Ovary (tissue), 7 donors: ENCODE measurements at regions not wholly inside any gene's neighbourhood (a gene's known extent, or its start where the extent isn't known, plus 50 kb on each side); places are given as distances from the start of the nearest gene placed in this dataset.

Source experiments
- DNase-seq, 5 donors: peaks; one replicate each; pipeline ENCODE4 v3.0.0-alpha.2; 2019 to 2020
- H3K27ac ChIP-seq, 2 donors: fragments of 200-600 bp; one replicate each; pipeline versions ENCODE4 v1.5.1 to v1.8.0; 2019 to 2022
- H3K27me3 ChIP-seq: fragments of 200-600 bp; one replicate; pipeline ENCODE4 v1.8.0; 2022
- H3K36me3 ChIP-seq: fragments of 200-600 bp; sonication (generic); one replicate; pipeline ENCODE4 v1.5.1; 2019
- H3K4me1 ChIP-seq: one replicate; pipeline ENCODE4 v1.8.1; 2013; ENCODE audit warnings: mild to moderate bottlenecking, moderate library complexity; ENCODE audit not compliant: insufficient read depth
- H3K4me3 ChIP-seq: fragments of 200-600 bp; sonication (generic); one replicate; pipeline ENCODE4 v1.5.1; 2017
- H3K9me3 ChIP-seq, 2 donors: fragments of 200-600 bp in 1 of 2; sonication (generic) in 1 of 2; one replicate each; pipeline versions ENCODE4 v1.5.1 to v1.8.1; 2013 to 2019; ENCODE audit warnings: mild to moderate bottlenecking in 1 of 2, moderate library complexity in 1 of 2
- CTCF ChIP-seq, 3 donors: fragments of 450-650 bp in 2 of 3; fragments of 200-600 bp in 1 of 3; IDR thresholded peaks; one replicate each; pipeline versions ENCODE4 v1.5.1 to v1.8.0; 2016 to 2022; ENCODE audit warnings: antibody characterized with exemption in 3 of 3, mild to moderate bottlenecking in 1 of 3
- EP300 ChIP-seq: sonication (generic); formaldehyde crosslinking; IDR thresholded peaks from one replicate; pipeline ENCODE4 v1.6.1; 2017; ENCODE audit warnings: antibody characterized with exemption
- POLR2A ChIP-seq: fragments of 450-650 bp; IDR thresholded peaks from one replicate; pipeline ENCODE4 v1.6.1; 2017; ENCODE audit warnings: antibody characterized with exemption, mild to moderate bottlenecking, moderate library complexity
- WGBS, 3 donors: extraction: QIAGEN DNeasy Blood & Tissue Kit in 1 of 3; methylation state at CpG; one replicate each; pipeline versions ENCODE4 v1.1.5 to v1.1.7; 2013 to 2017; 5-methylcytosine and 5-hydroxymethylcytosine counted together
- intact Hi-C, 4 donors: fragments of 100-400 bp; cut with DNase I; formaldehyde crosslinking; loops; one replicate each; pipeline versions ENCODE4 v1.11.0 to v1.15.1; 2022 to 2023
- donor health status: DM: no; HTN: no; CAD: no; lungs with moderate emphysema.
- donor health status: DM: no; HTN: no; CAD: no.
- donor health status: Bipolar disorder and iron deficiency.
- donor health status: DM: no; HTN: no; CAD: no.
- donor health status: DM: yes; HTN: yes; CAD: no.

- no peak overlapping the region for H3K27ac ChIP-seq
- H3K4me1 ChIP-seq = peaks cover 1% of the 10 kb centered on the region
- intact Hi-C loops = loop anchor here in 1 of 4 donors (5.0 kb wide), 1 partner anchor 410 kb away; no protein-coding TSS in a partner anchor
- WGBS, 3 donors = 84 to 89% (median 87%) methylated on average over 6 of the region's 6 CpGs
- no peaks in the 10 kb centered on the region for H3K27me3 ChIP-seq
- DNase-seq = no peak
- TF ChIP-seq EP300 = no peak
- no peak for TF ChIP-seq POLR2A
- TF ChIP-seq CTCF (IDR thresholded peaks at IDR 0.05) = no peak
- H3K36me3 ChIP-seq = no peaks in the 10 kb centered on the region
- H3K4me3 ChIP-seq = no peak overlapping the region
- no peaks in the 10 kb centered on the region for H3K9me3 ChIP-seq
Observed at GRCh38 chr18:76137216-76137615, 357.8 kb downstream of the ZNF516 start.

GRCh38 chr18:76136701-76137100 lies 358.3 kb downstream of the ZNF516 start:
- WGBS, 3 donors = 90 to 94% (median 91%) methylated on average over 10 of the region's 10 CpGs
- Histone ChIP-seq H3K27me3 (no peaks in the 10 kb centered on the region), H3K4me3 (no peak overlapping the region), H3K27ac (no peak overlapping the region), H3K36me3 (no peaks in the 10 kb centered on the region), H3K4me1 (peaks cover under 1% of the 10 kb centered on the region), H3K9me3 (no peaks in the 10 kb centered on the region)
- intact Hi-C loops = loop anchor here in 1 of 4 donors (5.0 kb wide), 1 partner anchor 411 kb away; no protein-coding TSS in a partner anchor
- no peak for TF ChIP-seq CTCF (IDR thresholded peaks at IDR 0.05)
- TF ChIP-seq POLR2A = no peak
- no peak for TF ChIP-seq EP300
- no peak for DNase-seq

GRCh38 chr18:76134628-76135027 lies 360.4 kb downstream of the ZNF516 start:
- no peak overlapping the region for H3K4me3 ChIP-seq
- no peaks in the 10 kb centered on the region for H3K36me3 ChIP-seq
- no peaks in the 10 kb centered on the region for H3K4me1 ChIP-seq
- no peaks in the 10 kb centered on the region for H3K9me3 ChIP-seq
- TF ChIP-seq POLR2A (no peak), CTCF (IDR thresholded peaks at IDR 0.05) (no peak), EP300 (no peak)
- no peaks in the 10 kb centered on the region for H3K27me3 ChIP-seq
- no peak for DNase-seq
- intact Hi-C loops = loop anchor here in 1 of 4 donors (5.0 kb wide), 1 partner anchor 413 kb away; no protein-coding TSS in a partner anchor
- 84 to 91% (median 85%) methylated on average over 1 of the region's 1 CpG for WGBS, 3 donors
- no peak overlapping the region for H3K27ac ChIP-seq

- H3K4me3 ChIP-seq = no peak overlapping the region
- 50 to 62% (median 57%) methylated on average over 1 of the region's 1 CpG for WGBS, 3 donors
- DNase-seq = no peak
- H3K9me3 ChIP-seq = no peaks in the 10 kb centered on the region
- no peaks in the 10 kb centered on the region for H3K36me3 ChIP-seq
- no peaks in the 10 kb centered on the region for H3K27me3 ChIP-seq
- intact Hi-C loops = no loop called here
- no peak overlapping the region for H3K27ac ChIP-seq
- no peaks in the 10 kb centered on the region for H3K4me1 ChIP-seq
- no peak for TF ChIP-seq POLR2A
- TF ChIP-seq EP300 = no peak
- TF ChIP-seq CTCF (IDR thresholded peaks at IDR 0.05) = no peak
Observed at GRCh38 chr18:76133873-76134272, 361.2 kb downstream of the ZNF516 start.
